BJ (cell line): ENCODE measurements at regions not wholly inside any gene's neighbourhood (a gene's known extent, or its start where the extent isn't known, plus 50 kb on each side); places are given as distances from the start of the nearest gene placed in this dataset.

ENCODE experiments used
- CTCF ChIA-PET: fragments of 350-600 bp; formaldehyde crosslinking; extraction: SDS; loops from one replicate; lab custom pipeline; 2021; ENCODE audit warnings: antibody characterized with exemption, inconsistent platforms; lab: Yijun Ruan, JAX
- POLR2A ChIA-PET: fragments of 300-600 bp; sonication (Branson Sonifier 250); formaldehyde crosslinking; extraction: SDS; loops from one replicate; lab custom pipeline; 2021; ENCODE audit warnings: antibody characterized with exemption; lab: Charles Lee
- DNase-seq: peaks from one replicate; pipeline ENCODE4 v3.0.0-alpha.2; 2011; ENCODE audit warnings: low read depth
- H3K27me3 ChIP-seq: 2 replicates; pipeline ENCODE4 v1.6.0; 2011; ENCODE audit warnings: low read length; ENCODE audit not compliant: control insufficient read depth, insufficient read depth
- H3K36me3 ChIP-seq: 2 replicates; pipeline ENCODE4 v1.5.1; 2011; ENCODE audit warnings: low read length; ENCODE audit not compliant: control insufficient read depth, insufficient read depth
- H3K4me3 ChIP-seq: 2 replicates; pipeline ENCODE4 v1.5.1; 2011; ENCODE audit warnings: low read depth, mild to moderate bottlenecking, control low read depth, low read length
- TF ChIP-seq, protein P1 (sequence below): IDR thresholded peaks from 2 replicates; pipeline ENCODE4 v1.5.1; 2011; ENCODE audit warnings: low read depth, mild to moderate bottlenecking, control low read depth, inconsistent platforms, low read length, moderate library complexity; ENCODE audit not compliant: insufficient read depth

DNA sequence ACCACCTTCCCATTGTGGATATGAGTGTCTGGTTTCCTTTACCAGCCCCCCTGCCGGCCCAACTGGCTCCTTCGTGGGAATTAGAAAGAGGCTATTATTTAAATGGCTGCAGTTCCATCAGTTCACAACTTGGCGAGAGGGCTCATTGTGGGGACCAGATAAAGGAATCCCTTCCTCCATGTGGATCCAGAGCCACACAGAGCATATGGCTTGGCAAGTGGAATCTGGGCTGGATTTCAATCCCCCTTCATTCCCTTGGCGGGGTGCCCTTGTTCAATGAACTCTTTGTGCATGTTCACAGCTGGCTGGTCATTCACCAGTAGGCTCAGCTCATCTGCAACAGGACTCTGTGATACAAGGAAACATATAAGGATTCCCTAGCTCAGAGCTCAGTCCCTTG is 140.6 kb downstream of the OPN5 start:
- ChIA-PET CTCF (no interaction called here), POLR2A (no interaction called here)
- Histone ChIP-seq H3K36me3 (no peaks in the 10 kb centered on the region), H3K4me3 (no peak overlapping the region), H3K27me3 (no peaks in the 10 kb centered on the region)
- TF ChIP-seq, protein P1, sequence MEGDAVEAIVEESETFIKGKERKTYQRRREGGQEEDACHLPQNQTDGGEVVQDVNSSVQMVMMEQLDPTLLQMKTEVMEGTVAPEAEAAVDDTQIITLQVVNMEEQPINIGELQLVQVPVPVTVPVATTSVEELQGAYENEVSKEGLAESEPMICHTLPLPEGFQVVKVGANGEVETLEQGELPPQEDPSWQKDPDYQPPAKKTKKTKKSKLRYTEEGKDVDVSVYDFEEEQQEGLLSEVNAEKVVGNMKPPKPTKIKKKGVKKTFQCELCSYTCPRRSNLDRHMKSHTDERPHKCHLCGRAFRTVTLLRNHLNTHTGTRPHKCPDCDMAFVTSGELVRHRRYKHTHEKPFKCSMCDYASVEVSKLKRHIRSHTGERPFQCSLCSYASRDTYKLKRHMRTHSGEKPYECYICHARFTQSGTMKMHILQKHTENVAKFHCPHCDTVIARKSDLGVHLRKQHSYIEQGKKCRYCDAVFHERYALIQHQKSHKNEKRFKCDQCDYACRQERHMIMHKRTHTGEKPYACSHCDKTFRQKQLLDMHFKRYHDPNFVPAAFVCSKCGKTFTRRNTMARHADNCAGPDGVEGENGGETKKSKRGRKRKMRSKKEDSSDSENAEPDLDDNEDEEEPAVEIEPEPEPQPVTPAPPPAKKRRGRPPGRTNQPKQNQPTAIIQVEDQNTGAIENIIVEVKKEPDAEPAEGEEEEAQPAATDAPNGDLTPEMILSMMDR, result no peak
- no peak for DNase-seq

DNA sequence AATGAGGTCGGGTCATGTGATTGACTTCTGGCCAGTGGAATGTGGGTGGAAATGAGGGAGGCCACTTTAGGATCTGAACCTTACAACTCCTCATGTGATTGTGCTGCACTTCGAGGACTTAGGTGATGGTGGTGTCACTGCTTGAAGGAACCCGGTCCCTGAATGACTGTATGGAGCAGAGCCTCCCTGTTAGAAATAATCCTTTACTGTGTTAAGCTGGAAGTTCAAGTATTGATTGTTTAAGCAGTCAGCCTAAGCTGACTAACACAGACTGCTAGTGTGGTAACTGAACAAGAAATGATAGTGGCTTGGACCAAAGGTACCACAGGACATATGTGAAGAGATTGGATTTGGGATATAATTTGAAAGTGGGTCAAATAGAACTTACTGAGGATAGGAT is 138.0 kb downstream of the OPN5 start:
- DNase-seq, result no peak
- POLR2A ChIA-PET, result no interaction called here
- CTCF ChIA-PET, result no interaction called here
- H3K4me3 ChIP-seq, result no peak overlapping the region
- H3K27me3 ChIP-seq, result no peaks in the 10 kb centered on the region
- TF ChIP-seq, protein P1, result no peak
- no peaks in the 10 kb centered on the region for H3K36me3 ChIP-seq

GRCh38 chr6:47917811-47918210 is 136.0 kb downstream of the OPN5 start:
- ChIA-PET CTCF (no interaction called here), POLR2A (no interaction called here)
- DNase-seq, result no peak
- TF ChIP-seq, protein P1, result no peak
- Histone ChIP-seq H3K4me3 (no peak overlapping the region), H3K27me3 (no peaks in the 10 kb centered on the region), H3K36me3 (no peaks in the 10 kb centered on the region)

GRCh38 chr6:47917202-47917601 is 135.4 kb downstream of the OPN5 start:
- H3K36me3 ChIP-seq, result no peaks in the 10 kb centered on the region
- ChIA-PET CTCF (no interaction called here), POLR2A (no interaction called here)
- TF ChIP-seq, protein P1, result no peak
- DNase-seq, result no peak
- no peak overlapping the region for H3K4me3 ChIP-seq
- no peaks in the 10 kb centered on the region for H3K27me3 ChIP-seq

GRCh38 chr6:47915017-47915416 is 133.2 kb downstream of the OPN5 start:
- CTCF ChIA-PET, result no interaction called here
- Histone ChIP-seq H3K4me3 (no peak overlapping the region), H3K36me3 (no peaks in the 10 kb centered on the region), H3K27me3 (no peaks in the 10 kb centered on the region)
- TF ChIP-seq, protein P1, result no peak
- POLR2A ChIA-PET, result no interaction called here
- no peak for DNase-seq
